HG03378 (cell line): ENCODE measurements at regions not wholly inside any gene's neighbourhood (a gene's known extent, or its start where the extent isn't known, plus 50 kb on each side); places are given as distances from the start of the nearest gene placed in this dataset.
A peak's percentile ranks its signal among the peaks of the same experiment; 100 is the strongest.
"Not testable (repeated sequence)": the region's sequence is repeated elsewhere in the genome, so short reads cannot be mapped to it uniquely, and the experiment has no call there.

Experiments used
- ATAC-seq: cut with Tn5 transposase; IDR thresholded peaks from one replicate; pipeline ENCODE4 v1.9.1; 2021; ENCODE audit warnings: mild to moderate bottlenecking, moderate library complexity; ENCODE audit not compliant: unreplicated experiment

- ATAC-seq = not testable (repeated sequence)
These were observed 54.1 kb upstream of the NBPF9 start for GRCh38 chr1:149157409-149157808.

GRCh38 chr1:149158308-149158707, 55.0 kb upstream of the NBPF9 start:
- not testable (repeated sequence) for ATAC-seq

- peak; percentile 78 for ATAC-seq
These were observed 59.7 kb upstream of the NBPF9 start for GRCh38 chr1:149163063-149163444.

GRCh38 chr1:149174765-149175164, 71.4 kb upstream of the NBPF9 start:
- not testable (repeated sequence) for ATAC-seq

GRCh38 chr1:149175812-149176211, 72.5 kb upstream of the NBPF9 start:
- ATAC-seq = not testable (repeated sequence)

DNA sequence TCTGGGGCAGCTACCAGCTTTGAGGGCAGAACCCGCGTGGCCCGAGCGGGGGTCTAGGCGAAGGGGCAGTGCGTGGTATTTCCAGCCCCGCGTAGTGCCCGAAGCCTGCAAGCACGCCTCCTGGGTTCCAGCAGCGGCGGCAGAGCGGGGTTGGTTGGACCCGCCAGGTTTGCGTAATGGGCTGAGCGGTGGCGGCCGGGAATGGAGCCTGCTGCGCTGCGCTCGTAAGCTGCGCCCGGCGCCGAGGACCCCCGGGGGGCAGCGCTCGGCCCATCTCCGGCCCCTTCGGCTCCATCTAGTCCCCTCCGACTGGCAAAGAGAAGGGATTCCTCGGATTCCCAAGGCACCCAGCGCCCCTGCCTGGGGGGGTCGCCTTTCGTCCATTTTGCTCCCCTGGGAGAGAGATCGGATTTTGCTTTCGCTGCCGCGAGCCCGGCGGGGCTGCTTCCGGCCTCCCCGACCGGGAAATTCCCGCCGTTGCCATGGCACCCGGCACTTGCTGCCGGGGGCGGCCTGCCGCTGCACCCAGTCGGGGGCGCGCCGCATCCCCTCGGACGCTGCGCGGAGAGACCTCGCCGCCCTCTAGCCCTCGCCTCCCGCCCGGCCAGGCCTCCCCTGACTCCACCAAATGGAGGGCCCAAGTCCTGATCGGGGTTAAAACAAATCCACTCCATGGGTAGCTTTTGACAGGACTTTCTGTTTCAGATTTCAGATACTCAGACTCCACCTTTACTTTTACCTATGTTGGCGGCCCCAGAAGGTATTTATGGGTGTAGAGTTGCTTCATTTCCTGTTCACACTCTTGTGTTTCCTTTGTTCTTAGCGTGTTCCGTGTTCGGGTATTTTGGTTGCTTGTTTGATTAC, 73.3 kb upstream of the NBPF9 start:
- ATAC-seq = not testable (repeated sequence)

GRCh38 chr1:149190742-149191141, 87.4 kb upstream of the NBPF9 start:
- ATAC-seq = not testable (repeated sequence)

GRCh38 chr1:149196651-149197050, 93.3 kb upstream of the NBPF9 start:
- not testable (repeated sequence) for ATAC-seq

GRCh38 chr1:149200567-149200966, 97.2 kb upstream of the NBPF9 start:
- ATAC-seq = peak; percentile 79

DNA sequence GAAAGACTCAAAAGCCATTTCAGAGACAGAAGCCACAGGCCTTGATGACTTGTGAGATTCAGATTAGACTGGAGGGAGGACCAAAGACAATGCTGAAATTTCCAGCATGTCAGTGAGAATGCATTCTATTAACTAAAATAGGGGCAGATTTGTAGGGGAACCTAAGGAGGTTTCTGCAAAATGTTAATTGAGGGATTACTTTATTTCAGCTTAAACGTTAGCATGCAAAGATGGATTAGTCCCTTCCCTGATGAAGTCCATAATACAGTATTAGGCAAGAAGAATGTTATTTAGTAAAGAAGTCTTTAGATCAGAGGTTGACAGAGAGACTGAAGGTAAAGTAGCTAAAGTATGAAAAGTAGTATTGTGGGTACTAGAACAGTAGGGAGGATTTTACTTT, 98.9 kb upstream of the NBPF9 start:
- not testable (repeated sequence) for ATAC-seq

DNA sequence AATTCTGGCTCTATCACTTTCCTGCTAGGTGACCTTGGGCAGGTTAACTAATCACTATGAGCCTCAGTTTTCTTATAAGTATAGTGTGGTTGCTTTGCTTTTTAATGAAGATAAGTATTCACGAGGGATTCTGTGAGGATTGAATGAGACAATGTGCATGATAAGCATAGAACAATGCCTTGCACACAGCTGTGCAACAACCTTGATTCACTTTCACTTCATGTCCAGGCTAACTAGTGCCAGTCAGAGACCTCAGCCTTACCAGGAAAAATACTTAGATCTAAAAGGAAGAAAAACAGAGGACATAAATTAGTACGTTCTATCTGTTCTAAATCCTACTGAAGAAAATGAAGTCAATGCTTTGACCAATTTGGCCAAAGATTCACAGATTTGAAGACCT, 101.0 kb upstream of the NBPF9 start:
- not testable (repeated sequence) for ATAC-seq

DNA sequence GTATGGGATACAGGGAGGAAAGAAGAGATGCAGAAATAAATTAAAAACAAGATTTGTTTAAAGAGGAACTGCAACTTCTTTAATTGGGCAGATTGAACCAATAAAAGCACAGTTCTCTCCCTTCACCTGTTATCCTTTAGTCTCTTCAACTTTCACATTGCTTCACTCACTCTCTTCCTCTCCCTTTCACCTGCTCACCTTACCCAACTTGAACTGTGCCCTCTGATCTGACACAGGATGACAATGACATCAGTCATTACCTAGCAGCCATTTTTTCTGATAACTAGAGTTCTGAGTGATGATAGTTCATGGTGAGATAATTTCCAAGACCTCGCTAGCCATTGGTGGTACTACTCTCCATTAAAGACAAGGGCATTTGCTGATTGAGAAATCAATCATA, 105.5 kb upstream of the NBPF9 start:
- ATAC-seq = not testable (repeated sequence)

DNA sequence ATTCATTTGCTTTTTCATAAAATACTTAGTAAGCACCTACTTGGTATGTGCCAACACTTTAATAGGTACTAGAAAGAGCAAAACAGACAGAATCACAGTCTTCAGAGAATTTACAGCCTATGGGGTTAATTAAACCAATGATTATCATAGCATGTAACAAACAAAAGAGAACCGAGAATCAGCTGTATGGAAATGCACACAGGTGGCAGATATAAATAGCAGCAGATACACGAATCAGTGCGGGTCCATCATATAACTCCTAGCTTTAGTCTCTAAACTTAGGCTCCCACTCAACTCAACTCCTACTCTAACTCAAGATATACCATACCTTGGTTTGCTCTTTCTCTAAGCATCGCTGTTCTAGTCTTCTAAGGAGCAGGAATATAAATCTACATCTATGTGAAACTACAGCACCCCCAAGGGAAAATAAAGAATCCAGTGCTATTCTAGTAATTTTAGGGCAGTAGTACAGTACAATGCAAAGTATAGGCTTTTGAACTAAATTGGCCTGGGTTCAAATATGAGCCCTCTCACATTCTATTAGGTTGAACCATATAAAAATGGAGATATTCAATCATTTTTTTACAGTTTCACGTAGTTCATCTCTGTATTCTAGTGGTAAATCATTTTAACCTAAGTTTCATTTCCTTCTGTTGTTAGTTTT, 108.5 kb upstream of the NBPF9 start:
- peak; percentile 64 for ATAC-seq

- ATAC-seq = not testable (repeated sequence)
These were observed 109.6 kb upstream of the NBPF9 start for GRCh38 chr1:149212946-149213345.

- not testable (repeated sequence) for ATAC-seq
These were observed 110.3 kb upstream of the NBPF9 start for GRCh38 chr1:149213673-149214072.

DNA sequence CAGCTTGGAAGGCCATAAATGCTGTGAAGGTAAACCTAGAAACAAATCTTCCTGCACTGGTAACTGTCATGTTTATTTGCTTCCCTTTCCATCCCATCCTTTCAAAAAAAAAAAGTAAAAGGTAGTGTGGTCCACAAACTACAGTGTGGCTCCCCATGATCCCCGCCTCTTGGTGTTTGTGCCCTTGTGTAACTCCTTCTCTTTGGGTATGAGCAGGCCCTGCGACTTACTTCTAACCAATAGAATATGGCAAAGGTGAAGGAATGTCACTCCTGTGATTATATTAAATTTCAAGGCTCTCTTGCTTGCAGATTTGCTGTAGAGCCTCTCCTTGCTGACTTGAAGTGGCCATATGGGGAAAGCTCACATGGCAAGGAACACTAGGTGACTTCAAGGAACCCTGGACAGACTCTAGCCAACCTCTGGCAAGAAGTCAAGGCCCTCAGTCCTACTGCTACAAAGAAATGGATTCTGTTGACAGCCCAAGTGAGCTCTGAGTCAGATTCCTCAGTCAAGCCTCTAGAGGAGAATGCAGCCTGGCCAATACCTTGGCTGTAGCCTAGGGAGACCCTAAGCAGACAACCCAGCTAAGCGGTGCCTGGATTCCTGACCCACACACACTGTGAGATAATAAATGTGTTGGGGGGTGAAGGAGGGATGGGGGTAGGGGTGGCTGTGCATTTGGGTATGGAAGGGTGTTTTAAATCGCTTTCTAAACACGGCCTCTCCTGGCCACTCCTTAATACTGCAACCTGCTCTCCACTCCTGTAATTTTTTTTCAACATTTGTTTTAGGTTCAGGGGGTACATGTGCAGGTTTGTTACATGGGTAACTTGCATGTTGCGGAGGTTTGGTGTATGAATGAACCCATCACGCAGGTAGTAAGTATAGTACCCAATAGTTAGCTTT, 115.0 kb upstream of the NBPF9 start:
- ATAC-seq = not testable (repeated sequence)

DNA sequence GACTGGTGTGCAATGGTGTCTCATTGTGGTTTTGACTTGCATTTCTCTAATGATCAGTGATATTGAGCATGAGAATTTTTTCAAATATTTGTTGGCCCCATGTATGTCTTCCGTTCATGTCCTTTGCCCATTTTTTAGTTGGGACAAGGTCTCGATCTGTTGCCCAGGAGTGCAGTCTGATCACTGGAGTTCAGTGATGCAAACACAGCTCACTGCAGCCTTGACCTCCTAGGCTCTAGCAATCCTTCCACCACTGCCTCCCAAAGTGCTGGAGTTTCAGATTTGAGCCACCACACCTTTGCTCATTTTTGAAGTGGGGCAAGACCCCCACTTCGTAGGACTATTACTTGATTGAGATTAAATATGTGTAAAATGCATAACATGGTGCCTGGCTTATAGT, 116.2 kb upstream of the NBPF9 start:
- ATAC-seq = not testable (repeated sequence)

DNA sequence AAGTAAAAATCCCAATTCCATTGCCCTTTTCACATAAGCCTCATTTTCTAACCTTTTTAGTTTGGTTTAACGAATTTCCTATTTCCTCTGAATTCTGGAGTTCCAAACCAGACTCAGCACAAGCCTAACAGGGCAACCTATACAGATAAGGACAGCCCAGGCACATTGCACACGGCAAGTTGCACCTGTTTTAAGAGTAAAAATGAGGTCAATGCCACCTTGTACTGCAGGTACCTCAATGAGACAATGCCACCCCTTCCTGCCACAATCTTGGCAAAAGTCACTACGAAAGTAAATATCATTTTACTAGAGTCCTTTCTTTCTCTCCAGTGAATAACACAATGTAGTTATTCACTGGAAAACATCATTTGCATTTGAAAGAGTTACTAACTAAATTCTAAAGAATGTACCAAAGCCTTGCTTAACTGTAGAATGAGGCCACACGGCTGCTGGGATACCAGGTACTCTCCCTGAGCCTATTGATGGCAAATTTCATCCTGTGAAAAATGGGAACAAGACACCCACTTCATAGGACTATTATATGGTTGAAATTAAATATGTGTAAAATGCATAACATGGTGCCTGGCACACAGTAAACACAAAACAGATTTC, 117.2 kb upstream of the NBPF9 start:
- not testable (repeated sequence) for ATAC-seq

- ATAC-seq = not testable (repeated sequence)
These were observed 124.7 kb upstream of the NBPF9 start for GRCh38 chr1:149227933-149228665.
